HG02678 (cell line): ENCODE measurements at regions not wholly inside any gene's neighbourhood (a gene's known extent, or its start where the extent isn't known, plus 50 kb on each side); places are given as distances from the start of the nearest gene placed in this dataset.

Source experiments
- ATAC-seq: cut with Tn5 transposase; IDR thresholded peaks from one replicate; pipeline ENCODE4 v1.9.1; 2021; ENCODE audit warnings: mild to moderate bottlenecking, moderate library complexity; ENCODE audit not compliant: unreplicated experiment

DNA sequence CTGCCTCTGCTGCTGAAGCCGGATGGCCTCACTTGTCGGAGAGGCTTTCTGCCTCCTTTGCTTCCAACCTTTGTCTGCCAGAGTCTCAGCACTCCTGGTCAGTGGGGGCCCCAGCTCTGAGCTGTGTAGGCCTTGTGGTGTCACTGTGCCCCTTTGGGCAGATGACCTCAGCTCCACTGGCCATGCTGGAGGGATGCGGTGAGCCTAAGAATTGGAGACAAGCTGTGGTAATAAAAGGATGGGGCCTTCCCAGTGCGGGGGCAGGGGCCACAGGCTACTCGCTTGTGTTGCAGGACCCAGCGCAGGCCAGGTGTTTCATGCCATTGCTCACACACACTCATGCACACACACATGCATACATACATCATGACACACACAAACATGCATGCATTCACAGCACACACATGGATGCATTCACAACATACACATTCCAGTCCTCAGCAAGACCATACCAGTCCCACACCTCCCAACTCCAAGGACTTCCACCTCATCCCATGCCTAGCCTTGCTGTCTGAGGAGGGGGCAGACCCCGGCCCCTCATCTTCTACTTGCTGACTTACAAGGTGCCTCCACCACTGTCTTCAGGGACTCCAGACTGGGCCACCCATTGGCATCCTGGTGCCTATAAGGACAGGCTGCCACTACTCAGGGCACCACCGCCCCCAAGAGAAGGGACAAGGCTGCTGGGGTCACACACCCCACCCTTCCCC, 237.7 kb downstream of the SYK start:
- no peak for ATAC-seq

DNA sequence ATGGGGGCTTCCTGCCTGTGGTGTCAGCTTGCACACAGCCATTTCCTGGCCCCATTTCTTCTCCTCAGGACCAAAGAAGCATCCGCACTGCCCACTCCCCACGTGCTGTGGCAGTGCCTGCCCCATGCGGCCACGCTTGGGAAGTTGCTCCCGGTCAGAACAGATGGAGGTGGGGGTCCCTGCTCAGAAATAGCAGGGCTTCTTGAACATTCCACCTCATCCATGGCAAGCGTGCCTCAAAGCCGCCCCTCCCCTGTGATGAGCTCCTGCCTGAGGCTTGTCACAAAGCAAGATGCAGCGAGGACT, 238.2 kb downstream of the SYK start:
- ATAC-seq: no peak

DNA sequence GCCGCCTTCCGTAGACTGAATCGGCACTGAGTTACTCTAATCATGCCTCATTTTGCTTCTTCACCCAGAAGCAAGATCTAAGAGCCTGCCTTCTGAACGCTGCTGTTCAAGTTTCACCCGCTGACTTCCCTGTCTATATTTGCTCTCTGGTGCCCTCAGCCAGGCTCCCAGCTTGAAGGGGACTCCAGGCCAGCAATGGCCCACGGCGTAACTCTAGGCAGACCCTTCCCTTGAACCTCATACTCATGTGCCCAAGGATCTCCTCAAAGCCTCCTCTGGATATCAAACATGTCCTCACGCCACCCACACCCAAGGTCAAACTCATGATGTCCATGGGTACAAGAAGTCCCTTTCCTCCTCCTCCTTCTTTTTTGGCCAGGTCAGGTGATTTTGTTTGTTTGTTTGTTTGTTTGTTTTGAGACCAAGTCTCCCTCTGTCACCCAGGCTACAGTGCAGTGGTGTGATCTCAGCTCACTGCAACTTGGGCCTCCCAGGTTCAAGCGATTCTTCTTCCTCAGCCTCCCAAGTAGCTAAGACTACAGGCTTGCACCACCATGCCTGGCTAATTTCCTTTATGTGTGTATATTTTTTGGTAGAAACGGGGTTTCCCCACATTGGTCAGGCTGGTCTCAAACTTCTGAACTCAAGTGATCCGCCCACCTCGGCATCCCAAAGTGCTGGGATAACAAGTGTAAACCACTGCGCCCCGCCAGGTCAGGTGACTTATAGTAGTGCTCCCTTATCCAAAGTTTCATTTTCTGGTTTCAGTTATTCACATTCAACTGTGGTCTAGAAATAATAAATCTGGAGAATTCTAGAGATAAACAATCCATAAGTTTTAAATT, 239.0 kb downstream of the SYK start:
- no peak for ATAC-seq

DNA sequence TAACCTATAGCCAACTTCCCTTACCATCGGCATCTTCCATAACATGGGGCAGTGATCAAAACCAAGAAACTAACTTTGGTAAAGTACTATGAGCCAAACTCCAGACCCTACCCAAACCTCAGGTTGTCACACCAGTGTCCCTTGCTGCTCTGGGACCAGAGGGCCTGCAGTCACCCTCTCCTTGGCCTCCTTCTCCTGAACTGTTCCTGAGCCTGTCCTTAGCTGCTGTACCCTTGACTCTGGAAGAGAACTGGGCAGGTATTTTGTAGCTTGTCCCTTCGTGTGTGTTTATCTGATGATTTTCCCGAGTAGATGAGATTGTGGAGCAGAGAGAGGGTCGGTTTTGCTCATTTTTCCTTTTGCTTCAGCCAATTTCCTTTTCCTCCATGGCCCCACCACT, 240.4 kb downstream of the SYK start:
- no peak for ATAC-seq

DNA sequence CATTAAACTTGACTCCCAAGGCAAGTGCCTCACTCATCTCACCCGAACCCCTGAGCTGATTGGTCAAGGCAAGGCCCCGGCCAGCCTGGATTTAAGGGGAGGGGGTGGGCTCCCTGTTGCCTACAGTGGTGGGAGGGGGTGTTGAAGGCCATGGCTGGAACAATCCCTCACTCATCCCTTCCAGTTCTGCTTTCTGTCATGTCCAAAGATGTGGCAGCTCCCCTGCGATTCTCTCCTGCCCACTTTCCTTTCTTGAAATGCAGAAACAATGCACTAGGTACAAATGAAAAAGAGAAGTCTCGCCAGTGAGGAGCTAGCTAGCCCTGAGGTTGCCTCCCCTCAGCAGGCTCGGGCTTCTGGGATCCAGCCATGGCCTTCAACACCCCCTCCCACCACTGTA, 240.9 kb downstream of the SYK start:
- ATAC-seq: no peak

DNA sequence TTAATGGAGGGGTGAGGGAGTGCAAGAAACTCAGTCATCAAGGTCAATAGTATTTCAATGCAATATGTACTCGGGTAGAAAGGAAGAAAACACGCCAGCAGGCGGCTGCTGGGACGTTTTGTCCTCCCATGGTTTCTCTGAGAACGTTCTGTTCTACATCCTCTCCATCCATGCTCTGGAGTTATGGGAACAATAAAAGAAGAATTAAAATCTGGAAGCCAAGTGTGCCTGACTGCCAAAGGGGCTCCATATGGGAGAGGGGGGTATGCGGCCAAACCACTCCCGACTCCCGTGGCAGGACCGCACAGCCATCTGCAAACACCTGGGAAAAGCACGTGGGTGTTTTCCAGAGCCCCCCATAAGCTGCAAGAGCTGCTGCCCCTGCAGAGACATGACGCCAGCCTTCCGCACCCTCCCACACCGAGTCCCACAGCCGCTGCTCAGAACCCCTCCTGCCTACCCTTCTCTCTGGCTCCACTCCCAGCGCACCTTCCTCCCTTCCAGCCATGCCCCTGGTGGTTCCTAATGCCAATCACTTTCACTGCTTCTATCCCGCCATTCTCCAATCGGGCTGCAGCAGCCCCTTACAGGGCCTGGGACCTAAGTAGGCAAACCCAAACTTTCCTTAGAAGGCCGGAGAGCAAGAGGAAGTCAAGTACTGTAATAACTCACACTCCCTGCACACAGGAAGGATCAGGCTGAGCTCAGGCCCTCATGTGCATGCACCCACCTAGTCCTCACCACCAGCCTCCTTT, 241.6 kb downstream of the SYK start:
- ATAC-seq: no peak

DNA sequence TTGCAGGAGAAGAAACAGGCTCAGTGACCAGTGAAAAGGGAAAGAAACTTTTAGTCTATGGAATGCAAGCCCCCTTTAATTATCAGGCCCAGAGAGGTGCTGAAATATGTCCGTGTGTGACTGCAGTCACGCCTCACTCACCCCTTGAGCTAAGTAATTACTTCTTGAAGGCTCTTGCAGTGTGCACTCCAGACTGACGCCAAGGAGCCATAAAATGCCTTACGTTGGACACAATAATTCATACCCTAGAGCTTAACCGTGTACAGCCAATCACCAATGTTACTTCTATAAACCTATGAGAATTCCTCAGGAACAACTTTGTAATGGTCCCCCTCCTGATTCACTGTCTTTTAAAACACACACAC, 242.2 kb downstream of the SYK start:
- ATAC-seq: no peak

DNA sequence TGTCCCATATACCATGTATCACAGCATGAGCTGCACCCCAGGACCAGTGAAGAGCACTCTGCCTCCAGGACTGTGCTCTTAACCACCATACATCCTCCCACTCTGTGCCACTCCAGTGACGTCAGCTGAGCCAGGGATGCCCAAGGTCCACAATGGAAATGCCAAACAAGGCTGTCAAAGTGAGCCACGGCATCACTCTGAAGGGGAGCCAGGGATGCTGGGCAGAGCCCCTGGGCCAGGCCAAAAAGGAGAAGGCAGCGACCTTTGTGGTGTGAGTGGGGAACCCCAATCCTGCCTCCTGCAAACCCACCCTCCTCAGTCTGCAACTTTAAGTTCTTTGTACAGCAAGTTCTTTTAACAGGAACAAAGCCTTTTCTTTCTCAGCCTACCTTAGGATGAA, 242.7 kb downstream of the SYK start:
- no peak for ATAC-seq

DNA sequence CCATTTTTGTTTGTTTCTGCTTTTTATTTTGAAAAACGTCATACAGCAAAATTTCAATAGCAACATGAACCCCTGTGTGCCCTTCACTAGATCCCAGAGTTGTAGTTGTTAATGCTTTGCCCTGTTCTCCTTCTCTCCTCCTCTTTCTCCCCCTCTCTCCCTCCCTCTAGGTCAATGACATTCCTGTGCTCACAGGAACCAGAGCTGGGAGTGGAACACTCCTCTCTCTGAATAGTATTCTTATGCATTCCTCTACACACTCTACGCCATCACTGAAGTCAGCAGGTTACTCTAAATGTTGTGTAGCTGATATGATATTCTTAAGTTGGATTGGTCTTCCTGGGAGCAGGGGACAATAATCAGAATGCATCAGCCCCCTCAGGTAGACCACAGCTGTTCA, 243.4 kb downstream of the SYK start:
- ATAC-seq: no peak

DNA sequence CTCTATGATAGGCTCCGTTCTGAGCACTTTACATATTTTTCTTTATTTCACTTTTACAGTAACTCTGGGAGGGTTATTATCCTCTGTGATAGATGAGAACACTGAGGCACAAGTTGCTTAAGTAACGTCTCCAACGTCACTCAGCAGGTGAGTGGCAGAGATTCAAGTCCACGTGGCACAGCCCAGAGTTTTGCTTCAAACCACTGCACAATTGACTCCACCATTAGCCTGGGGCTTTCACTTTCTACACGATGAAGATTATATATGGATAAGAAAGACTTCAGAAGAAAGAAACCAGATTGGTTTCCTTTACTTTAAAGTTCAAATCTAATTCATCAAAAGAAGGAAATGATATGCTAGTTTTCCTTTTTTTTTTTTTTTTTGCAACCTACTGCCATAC, 245.9 kb downstream of the SYK start:
- no peak for ATAC-seq

DNA sequence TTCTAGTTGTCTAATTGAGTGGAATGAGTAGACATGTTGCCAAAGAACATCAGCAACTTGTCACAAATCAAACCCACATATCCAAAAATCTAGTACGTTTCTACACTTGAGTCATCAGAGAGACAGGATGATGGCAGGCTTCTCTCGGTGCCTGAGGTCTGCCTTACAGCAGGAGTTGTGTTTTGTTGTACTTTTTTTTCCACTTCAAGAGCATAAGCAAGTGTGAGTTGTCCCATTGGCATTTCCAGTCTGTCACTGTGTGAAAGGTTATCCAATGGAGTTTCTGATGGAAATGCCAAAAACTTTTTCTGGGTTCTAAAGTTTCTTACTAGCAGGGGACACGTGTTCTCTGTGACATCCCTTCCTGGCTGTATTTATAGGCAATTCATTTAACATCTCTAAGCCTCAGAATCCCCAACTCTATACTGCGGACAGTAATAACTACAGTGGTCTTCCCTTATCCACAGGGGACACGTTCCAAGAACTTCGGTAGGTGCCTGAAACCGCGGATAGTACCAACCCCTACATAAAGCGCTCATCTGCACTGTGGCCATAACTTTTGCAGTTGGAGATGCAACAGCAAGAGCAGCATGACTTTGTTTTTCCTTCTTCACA, 246.5 kb downstream of the SYK start:
- no peak for ATAC-seq

DNA sequence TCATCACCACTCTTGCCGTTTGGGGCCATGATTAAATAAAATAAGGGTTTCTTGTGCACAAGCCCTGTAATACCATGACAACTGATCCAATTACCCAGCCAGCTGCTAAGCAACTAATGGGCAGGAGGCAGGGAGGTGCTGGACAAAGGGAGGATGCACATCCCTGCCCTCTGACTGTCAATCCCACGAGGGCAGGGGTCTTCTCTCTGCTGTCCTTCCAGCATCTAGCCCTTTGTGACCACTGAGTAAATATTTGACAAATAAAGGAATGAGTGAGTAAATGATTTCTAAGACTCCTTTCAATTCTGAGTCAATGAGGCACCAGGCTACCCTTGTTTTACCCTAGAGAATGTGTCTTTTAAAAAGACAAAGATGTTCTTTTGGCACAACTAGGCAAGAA, 247.1 kb downstream of the SYK start:
- ATAC-seq: no peak

DNA sequence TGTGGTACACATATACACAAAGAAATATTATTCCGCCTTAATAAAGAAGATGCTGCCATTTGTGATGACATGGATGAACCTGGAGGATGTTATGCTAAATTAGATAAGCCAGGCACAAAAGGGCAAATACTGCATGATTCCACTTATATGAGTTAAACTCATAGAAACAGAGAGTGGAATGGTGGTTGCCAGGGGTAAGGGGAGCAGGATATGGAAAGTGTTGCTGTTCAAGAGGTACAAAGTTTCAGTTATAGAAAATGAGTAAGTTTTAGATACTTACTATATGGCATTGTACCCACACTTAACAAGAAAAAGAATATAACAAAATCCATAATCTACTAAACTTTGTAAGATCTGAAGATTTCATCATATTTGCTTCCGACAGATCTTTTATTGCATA, 252.2 kb downstream of the SYK start:
- ATAC-seq: no peak

DNA sequence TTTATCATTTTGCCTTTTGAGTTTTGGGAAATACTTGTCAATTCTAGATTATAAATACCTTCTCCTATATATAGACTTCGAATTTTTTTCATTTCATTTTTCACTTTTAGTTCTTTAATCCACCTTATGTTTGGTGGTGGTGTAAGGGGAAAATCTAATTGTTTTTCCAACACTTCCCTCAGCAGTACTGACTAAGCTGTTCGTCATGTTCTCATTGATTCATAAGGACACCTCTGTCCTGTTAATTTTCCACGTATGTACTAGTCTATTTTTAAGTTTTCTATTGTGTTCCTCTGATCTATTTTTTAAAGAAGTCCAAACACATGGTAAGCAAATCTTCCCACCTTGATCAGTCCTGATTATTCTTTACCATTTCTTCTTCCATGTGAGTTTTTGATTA, 254.2 kb downstream of the SYK start:
- ATAC-seq: no peak

DNA sequence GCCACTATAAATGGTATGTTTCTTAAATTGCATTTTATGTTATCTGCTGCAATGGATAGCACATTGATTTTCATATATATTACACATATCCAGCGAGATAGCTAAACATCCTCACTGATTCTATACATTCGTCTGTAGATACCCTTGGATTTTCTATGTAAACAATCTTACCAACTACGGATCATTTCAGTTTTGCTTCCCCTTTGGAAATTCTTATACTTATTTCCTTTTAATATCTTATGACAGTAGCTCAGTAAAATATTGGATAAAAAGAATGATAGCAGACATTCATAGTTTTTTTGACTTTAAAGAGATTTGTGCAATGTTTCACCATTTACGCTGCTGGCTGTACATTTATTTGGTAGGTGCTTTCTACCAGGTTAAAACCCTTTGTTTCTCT, 254.9 kb downstream of the SYK start:
- no peak for ATAC-seq

DNA sequence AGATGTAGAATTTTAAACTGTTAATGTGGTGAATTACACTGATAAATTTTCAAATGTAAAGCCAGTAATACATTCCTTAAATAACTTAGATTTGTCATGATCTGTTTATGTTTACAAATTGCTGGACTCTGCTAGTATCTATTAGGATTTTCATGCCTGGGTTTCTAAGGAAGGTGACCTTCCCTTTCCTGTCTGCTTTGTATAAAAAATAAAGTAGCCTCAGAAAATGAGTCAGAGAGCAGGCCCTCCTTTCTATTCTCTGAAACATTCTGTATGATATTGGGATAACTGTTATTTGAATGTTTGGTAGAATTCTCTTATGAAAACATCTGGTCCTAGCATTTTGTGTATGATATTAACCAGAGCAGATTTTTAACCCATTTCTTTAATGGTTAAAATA, 255.3 kb downstream of the SYK start:
- no peak for ATAC-seq

DNA sequence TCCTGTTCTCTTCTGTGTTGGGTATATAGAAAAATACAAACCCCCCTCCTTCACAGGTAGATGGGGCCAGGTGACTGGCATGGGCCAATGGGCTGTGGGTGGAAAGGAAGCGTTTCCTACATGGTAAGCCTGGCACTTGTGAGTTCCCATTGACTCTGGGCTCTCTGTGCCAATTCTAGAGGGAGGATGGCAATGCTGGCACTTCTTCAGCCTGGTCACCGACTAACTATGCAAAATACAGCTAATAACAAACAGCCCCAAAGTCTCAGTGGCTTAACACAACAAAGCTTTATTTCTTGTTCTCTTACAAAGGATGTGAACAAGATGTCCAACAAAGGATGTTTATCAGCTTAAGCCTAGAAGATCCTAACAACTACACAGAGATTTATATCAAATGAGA, 258.1 kb downstream of the SYK start:
- ATAC-seq: no peak

DNA sequence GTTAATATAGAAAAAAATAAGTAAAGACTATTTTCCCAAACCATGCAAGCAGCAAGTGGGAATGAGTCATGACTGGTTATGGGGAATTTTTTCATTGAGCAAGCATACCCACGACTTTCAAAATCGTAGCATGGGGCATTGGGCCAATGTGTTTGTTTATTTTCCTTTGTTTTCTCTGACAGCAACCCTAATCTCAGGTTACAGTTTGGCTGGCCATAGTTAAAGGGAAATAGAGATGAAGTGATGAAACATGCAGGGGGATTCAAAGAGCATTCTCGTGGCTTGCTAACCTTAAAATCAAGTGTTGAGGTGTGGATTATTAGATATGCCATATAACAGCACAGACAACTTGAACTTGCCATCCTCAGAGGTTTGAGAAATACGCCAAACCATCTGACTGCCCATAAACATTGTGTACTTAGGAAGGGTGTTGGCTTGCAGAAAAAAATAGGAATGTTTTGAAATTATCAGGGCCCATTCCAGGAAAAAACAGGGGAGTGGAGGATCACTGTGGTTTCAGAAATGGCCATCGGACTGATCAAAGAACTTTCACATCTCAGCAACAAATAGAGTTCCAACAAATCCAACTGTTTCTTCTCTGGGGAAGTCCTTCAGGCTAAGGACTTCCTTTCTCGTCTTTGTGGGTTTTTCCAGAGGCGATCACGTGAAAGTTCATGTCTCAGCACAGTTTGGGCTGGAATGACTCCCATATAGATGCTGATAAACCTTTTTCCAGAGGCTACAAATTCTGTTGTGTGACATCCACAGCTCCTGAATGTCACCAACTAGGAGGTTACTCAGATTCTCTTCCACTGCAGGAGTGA, 259.1 kb downstream of the SYK start:
- no peak for ATAC-seq

DNA sequence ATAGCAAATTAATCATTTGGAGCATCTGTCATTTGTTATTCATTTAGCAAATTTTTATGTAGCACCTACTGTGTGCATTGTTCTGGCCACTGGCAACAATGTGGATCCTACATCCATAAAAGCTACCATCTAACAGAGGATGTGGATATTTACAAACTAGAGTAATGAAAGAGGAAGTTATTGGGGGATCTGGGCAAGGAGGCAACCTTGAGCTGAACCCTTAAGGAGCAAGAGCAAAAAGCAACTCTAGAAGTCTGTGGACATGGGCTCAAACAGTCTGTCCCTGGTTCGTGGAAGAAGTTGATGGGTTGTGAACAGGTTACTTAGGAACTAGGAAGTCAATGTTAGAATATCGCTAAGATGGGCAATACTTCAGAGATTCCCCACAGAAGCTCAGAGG, 259.9 kb downstream of the SYK start:
- no peak for ATAC-seq

DNA sequence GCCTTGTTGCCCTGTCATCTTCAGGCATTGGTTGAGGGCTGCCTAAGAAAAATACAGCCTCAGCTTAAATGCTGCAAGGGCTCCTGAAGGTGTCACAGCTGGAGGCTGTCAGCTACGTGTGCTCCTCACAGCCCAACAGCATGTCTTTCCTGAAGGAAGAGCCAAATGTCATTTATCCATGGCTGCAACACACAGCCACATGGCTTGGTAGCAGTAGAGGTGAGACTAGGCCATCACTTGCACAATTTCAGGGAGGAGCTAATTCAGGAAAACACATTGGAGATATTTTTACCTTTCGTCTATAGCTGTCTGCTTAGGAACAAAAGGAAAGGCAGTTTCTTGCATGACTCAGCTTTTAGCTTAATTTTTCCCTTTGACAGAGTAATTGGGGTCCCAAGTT, 260.7 kb downstream of the SYK start:
- no peak for ATAC-seq

DNA sequence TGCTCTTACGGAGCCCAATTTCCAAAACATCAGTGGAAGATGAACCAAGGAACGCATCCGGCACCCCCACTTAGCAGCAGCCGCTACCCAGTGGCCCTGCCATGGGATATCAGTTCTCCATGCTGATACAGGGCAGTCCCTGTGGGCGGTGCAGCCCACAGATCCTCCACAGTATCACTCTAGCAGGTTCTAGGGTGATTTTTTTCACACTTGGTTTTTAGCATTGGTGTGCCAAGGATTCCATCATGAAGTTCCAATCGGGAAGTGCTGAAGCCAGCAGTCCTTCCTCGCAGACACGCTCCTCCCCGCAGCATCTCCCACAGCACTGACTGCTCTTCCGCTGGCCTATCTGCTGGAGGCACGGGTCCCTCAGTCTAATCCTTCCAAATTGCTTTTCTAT, 261.9 kb downstream of the SYK start:
- no peak for ATAC-seq
